ENCODE measurements at regions not wholly inside any gene's neighbourhood (a gene's known extent, or its start where the extent isn't known, plus 50 kb on each side); places are given as distances from the start of the nearest gene placed in this dataset.

DNA sequence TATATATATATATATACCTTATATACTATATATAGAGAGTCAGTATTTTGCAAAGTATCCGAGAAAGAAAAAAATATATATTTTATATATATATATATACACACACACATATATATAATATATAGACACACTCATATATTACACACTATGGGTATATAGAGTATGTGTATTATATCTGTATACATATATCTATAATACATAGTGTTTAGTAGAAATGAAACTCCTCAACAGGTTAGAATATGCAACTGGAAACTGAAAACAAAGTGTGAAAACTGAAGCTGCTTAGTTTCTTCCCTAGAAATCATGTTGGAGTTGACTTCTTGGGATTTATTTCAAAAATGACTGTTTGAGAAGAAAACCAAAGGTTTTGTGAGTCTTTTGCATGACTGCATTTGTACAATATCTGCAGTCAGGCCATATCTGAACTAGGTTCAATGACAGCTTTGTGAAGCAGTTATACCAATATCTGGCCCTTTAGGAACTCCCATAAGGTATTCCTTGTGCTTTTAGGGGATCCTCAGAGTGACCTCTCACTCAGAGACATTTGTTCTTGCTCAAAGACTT, 284.1 kb downstream of the CASP12 start:
- TF ChIP-seq, protein P1, sequence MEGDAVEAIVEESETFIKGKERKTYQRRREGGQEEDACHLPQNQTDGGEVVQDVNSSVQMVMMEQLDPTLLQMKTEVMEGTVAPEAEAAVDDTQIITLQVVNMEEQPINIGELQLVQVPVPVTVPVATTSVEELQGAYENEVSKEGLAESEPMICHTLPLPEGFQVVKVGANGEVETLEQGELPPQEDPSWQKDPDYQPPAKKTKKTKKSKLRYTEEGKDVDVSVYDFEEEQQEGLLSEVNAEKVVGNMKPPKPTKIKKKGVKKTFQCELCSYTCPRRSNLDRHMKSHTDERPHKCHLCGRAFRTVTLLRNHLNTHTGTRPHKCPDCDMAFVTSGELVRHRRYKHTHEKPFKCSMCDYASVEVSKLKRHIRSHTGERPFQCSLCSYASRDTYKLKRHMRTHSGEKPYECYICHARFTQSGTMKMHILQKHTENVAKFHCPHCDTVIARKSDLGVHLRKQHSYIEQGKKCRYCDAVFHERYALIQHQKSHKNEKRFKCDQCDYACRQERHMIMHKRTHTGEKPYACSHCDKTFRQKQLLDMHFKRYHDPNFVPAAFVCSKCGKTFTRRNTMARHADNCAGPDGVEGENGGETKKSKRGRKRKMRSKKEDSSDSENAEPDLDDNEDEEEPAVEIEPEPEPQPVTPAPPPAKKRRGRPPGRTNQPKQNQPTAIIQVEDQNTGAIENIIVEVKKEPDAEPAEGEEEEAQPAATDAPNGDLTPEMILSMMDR (conservative IDR thresholded peaks at IDR 0.05; ENCODE audit: low read length): no peak
- no peak for TF ChIP-seq EZH2phosphoT487 (IDR thresholded peaks at IDR 0.05; ENCODE audit: borderline replicate concordance)

Measured in Loucy (cell line).